HEK293 (cell line): ENCODE measurements at regions not wholly inside any gene's neighbourhood (a gene's known extent, or its start where the extent isn't known, plus 50 kb on each side); places are given as distances from the start of the nearest gene placed in this dataset.

ENCODE experiments used
- HOXA7 ChIP-seq: sonication (generic); formaldehyde crosslinking; IDR thresholded peaks from 2 replicates; pipeline ENCODE4 v1.8.1; 2022; ENCODE audit warnings: missing genetic modification reagents, borderline replicate concordance
- RBAK ChIP-seq: fragments of 450-650 bp; formaldehyde crosslinking; IDR thresholded peaks from 2 replicates; pipeline ENCODE4 v1.5.1; 2016; ENCODE audit warnings: missing biosample characterization, missing genetic modification characterization
- ZNF10 ChIP-seq: fragments of 450-650 bp; formaldehyde crosslinking; IDR thresholded peaks from 2 replicates; pipeline ENCODE4 v1.5.1; 2017; ENCODE audit warnings: missing biosample characterization, missing genetic modification characterization
- TF ChIP-seq, protein P1 (sequence below): fragments of 450-650 bp; formaldehyde crosslinking; IDR thresholded peaks from 2 replicates; pipeline ENCODE4 v1.5.1; 2017; ENCODE audit warnings: missing biosample characterization, missing genetic modification characterization
- TF ChIP-seq, protein P2 (sequence below): fragments of 450-650 bp; formaldehyde crosslinking; IDR thresholded peaks from 2 replicates; pipeline ENCODE4 v1.5.1; 2016; ENCODE audit warnings: missing biosample characterization, missing genetic modification characterization
- TF ChIP-seq, protein P3 (sequence below): fragments of 450-650 bp; formaldehyde crosslinking; IDR thresholded peaks from 2 replicates; pipeline ENCODE4 v1.5.1; 2016; ENCODE audit warnings: missing biosample characterization, missing genetic modification characterization, low read depth

GRCh38 chr5:90297045-90297764 lies 112.4 kb downstream of the CETN3 start:
- TF ChIP-seq, protein P1, sequence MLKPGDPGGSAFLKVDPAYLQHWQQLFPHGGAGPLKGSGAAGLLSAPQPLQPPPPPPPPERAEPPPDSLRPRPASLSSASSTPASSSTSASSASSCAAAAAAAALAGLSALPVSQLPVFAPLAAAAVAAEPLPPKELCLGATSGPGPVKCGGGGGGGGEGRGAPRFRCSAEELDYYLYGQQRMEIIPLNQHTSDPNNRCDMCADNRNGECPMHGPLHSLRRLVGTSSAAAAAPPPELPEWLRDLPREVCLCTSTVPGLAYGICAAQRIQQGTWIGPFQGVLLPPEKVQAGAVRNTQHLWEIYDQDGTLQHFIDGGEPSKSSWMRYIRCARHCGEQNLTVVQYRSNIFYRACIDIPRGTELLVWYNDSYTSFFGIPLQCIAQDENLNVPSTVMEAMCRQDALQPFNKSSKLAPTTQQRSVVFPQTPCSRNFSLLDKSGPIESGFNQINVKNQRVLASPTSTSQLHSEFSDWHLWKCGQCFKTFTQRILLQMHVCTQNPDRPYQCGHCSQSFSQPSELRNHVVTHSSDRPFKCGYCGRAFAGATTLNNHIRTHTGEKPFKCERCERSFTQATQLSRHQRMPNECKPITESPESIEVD (tag by site-specific recombination), result peak; percentile 98
- TF ChIP-seq, protein P2, sequence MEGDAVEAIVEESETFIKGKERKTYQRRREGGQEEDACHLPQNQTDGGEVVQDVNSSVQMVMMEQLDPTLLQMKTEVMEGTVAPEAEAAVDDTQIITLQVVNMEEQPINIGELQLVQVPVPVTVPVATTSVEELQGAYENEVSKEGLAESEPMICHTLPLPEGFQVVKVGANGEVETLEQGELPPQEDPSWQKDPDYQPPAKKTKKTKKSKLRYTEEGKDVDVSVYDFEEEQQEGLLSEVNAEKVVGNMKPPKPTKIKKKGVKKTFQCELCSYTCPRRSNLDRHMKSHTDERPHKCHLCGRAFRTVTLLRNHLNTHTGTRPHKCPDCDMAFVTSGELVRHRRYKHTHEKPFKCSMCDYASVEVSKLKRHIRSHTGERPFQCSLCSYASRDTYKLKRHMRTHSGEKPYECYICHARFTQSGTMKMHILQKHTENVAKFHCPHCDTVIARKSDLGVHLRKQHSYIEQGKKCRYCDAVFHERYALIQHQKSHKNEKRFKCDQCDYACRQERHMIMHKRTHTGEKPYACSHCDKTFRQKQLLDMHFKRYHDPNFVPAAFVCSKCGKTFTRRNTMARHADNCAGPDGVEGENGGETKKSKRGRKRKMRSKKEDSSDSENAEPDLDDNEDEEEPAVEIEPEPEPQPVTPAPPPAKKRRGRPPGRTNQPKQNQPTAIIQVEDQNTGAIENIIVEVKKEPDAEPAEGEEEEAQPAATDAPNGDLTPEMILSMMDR, result no peak
- TF ChIP-seq RBAK (tag by site-specific recombination) (no peak), HOXA7 (CRISPR knock-in tag) (no peak), ZNF10 (no peak)
- TF ChIP-seq, protein P3, sequence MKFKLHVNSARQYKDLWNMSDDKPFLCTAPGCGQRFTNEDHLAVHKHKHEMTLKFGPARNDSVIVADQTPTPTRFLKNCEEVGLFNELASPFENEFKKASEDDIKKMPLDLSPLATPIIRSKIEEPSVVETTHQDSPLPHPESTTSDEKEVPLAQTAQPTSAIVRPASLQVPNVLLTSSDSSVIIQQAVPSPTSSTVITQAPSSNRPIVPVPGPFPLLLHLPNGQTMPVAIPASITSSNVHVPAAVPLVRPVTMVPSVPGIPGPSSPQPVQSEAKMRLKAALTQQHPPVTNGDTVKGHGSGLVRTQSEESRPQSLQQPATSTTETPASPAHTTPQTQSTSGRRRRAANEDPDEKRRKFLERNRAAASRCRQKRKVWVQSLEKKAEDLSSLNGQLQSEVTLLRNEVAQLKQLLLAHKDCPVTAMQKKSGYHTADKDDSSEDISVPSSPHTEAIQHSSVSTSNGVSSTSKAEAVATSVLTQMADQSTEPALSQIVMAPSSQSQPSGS (tag by site-specific recombination), result no peak
